Non-pigmented ciliary epithelial cell (primary cell): ENCODE measurements at regions not wholly inside any gene's neighbourhood (a gene's known extent, or its start where the extent isn't known, plus 50 kb on each side); places are given as distances from the start of the nearest gene placed in this dataset.
"Not testable (repeated sequence)": the region's sequence is repeated elsewhere in the genome, so short reads cannot be mapped to it uniquely, and the experiment has no call there.

ENCODE experiments used
- DNase-seq: peaks from one replicate; pipeline ENCODE4 v3.0.0-alpha.2; 2010; ENCODE audit warnings: low read depth

GRCh38 chr4:122973465-122973864, 51.1 kb upstream of the NUDT6 start:
- no peak for DNase-seq

DNA sequence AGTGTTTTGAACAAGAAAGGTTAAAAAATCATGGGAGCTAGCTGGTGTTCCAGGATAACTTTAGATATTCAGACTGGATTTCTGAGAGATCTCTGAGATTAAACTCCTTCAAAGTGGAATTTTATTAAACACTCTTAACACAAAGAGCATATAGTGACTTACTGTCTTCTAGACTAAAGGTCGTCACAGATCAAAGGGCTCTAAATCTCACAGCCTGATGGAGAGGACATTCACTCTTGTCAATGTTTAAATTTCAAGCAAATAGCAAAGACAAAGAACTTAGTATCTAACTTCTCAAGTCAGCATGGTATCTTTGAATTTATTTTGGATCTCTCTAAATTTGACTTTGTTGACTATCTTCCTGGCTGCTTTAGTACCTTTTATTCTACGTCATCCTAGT, 53.7 kb upstream of the NUDT6 start:
- no peak for DNase-seq

DNA sequence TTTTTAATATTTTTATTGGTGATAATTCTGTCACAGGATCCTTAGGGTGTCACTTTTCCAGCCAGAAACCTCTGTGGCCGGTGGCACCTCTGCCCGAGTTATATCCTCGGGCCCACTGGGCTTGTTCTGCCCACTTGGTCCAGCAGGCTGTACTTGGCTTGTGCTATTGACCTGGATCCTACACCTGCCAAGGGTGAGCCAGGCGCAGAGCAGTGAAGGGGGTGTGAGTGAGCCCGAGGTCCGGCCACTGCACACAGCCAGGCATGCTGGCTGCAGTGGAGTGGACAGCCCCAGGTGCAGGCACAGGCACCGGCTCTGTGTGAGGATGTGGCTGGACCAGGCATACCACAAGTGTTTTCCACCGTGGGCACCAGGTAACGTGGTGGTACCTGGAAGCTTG, 54.7 kb upstream of the NUDT6 start:
- DNase-seq = no peak

DNA sequence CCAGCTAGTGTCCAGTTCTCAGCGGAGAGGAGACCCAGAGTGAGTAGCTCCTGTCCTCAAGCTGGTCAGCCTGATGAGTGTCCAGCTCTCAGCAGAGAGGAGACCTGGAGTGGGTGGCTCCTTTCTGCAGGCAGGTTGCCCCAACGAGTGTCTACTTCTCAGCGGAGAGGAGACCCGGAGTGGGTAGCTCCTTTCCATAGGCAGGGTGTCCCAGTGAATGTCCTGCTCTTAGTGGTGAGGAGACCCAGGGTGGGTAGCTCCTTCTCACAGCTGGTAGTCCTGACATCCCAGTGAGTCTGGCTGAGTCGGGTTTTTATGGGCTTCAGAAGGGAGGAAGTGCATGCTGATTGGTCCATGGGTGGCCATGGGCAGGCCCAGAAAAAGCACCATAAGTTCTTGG, 55.7 kb upstream of the NUDT6 start:
- no peak for DNase-seq

DNA sequence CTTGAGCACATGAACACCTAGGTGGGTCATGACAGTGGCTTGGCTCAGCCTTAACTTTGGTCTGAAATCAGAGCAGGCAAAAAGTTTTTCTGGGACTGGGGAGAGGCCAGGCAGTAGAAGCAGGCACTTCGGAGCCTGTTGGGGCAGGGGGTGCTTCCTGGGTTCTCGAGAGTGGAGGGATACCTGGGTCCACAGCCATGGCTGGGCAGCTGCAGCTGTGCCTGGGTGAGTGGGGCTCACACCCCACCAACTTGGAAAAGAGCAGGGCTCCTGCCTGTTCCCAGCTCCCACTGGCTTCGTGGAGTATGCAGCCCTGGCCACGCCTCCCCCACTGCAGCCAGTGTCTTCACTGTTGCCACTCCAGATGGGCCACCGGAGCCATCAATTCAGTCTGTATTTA, 56.4 kb upstream of the NUDT6 start:
- DNase-seq = no peak

DNA sequence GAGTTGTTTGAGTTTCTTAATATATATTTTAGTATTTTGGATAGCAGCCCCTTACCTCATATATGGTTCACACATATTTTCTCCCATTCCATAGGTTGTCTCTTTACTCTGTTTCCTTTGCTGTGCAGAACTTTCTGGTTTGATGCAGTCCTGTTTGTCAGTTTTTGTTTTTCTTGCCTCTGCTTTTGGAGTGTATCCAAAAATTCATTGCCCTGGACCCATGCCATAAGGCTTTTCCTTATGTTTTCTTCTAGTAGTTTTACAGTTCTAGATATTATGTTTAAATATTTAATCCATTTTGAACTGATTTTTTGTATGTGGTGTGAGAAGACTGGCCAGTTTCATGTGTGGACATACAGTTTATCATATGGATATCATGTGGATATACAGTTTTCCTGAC, 58.5 kb upstream of the NUDT6 start:
- no peak for DNase-seq

GRCh38 chr4:122988696-122989095, 66.3 kb upstream of the NUDT6 start:
- no peak for DNase-seq

GRCh38 chr4:122990891-122991290, 68.5 kb upstream of the NUDT6 start:
- DNase-seq = no peak

DNA sequence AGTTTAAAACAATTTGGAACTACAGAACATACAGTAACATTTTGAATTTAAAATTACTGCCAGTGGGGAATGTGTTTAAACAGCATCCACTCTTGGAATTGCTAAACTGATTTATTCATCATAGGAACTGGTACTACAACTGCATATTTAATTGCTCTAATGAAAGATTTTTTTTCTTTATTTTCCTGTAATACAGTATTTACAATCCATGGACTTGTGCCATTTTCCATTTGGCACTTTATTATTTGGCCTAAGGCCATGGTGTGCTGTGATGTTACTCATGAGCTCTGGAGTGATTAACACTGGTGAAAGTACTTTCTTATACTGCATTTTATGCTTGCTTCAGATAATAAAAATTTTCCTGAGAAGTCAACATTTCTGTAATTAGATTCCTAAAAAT, 69.7 kb upstream of the NUDT6 start:
- DNase-seq = no peak

DNA sequence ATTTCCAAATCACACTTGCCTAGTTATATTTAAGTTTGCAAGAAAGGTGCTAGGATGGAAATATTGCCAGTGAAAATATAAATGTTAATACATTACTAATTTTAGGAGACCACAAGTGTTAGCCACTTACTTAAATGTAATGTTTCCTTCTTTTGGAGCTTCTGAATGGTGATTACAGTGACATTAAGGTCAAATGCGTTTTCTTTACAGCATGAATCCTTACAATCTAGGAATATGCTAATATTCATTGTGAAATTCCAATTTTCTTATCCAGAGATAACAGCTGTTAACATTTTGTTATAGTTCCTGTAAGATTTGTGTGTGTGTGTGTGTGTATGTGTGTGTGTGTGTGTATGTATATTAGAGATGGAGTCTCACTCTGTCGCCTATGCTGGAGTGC, 70.2 kb upstream of the NUDT6 start:
- no peak for DNase-seq

DNA sequence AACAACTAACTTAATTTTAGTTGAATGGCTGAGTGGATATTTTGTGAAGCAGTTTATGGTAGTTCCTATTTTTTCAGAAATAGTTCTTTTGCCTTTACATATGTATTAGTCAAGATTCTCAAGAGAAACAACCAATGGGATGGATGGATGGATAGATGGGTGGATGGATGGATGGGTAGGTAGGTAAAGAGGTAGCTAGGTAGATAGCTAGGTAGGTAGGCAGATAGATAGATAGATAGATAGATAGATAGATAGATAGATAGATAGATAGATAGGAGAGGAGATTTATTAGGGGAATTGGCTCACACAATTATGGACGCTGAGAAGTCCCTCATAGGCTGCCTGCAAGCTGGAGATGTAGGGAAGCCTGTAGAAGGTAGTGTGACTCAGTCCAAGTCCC, 74.0 kb upstream of the NUDT6 start:
- DNase-seq = no peak

DNA sequence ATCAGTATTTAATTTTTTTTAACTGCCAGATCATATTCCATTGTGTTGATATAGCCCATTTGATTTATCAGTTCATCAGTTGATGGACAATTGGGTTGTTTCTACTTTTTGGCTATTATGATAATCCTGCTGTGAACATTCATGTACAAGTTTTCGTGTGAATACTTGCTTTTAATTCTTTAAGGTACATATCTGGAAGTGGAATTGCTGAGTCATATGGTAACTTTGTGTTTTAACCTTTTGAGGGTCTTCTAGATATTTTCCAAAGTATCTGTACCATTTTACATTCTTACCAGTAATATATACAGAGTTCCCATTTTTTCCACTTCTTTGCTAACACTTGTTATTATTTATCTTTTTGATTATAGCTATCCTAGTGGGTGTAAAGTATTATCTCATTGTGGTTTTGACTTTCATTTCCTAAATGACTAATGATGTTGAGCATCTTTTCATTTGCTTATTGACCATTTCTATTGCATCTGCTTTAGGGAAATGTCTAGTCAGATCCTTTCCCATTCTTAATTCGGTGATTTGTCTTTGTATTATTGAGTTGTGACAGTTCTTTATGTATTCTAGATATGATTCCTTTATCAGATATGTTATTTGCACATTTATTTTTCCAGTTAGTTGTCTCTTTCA, 75.2 kb upstream of the NUDT6 start:
- DNase-seq = no peak

GRCh38 chr4:123004079-123004478, 81.7 kb upstream of the NUDT6 start:
- not testable (repeated sequence) for DNase-seq

- not testable (repeated sequence) for DNase-seq
Observed at GRCh38 chr4:123005126-123005525, 82.7 kb upstream of the NUDT6 start.

DNA sequence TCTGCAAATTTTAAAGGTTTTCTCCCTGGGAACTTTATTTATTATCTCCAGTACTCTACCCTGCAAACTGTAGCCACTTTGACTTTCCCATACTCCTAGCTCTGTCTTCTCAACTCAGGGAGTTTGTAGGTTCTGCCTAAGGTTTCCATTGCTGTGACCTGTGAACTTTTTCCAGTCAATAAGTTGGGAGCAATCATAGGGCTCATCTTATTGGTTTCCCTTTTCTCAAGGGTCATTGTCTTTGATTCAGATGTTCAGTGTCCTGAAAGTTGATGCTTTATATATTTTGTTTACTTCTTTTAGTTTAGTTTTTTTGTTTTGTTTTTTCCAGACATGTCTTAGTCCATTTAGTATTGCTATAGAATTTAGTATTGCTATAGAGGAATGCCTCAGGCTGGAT, 85.3 kb upstream of the NUDT6 start:
- DNase-seq = no peak

DNA sequence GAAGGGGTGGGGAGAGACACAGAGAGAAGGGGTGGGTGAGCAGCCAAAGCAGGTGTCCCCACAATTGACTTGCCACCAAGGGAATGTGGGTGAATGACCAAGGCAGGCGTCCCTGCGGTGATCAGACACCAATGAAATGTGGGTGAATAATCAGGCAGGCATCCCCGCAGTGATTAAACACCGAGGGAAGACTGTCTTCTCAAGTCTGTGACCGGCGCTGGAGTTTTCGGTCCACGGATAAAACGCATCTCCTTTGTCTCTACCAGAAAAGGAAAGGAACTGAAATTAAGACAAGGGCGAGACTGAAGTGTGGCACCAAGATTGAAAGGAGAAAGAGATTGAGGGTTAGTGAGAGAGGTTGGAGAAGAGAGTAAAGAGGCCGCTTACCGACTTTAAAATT, 90.0 kb upstream of the NUDT6 start:
- not testable (repeated sequence) for DNase-seq

- no peak for DNase-seq
Observed at GRCh38 chr4:123014038-123014437, 91.6 kb upstream of the NUDT6 start.

- DNase-seq = no peak
Observed at GRCh38 chr4:123017078-123017477, 94.7 kb upstream of the NUDT6 start.

- DNase-seq = no peak
Observed at GRCh38 chr4:123017636-123018395, 95.4 kb upstream of the NUDT6 start.

GRCh38 chr4:123018396-123018775, 96.0 kb upstream of the NUDT6 start:
- DNase-seq = no peak

GRCh38 chr4:123020285-123020684, 97.9 kb upstream of the NUDT6 start:
- DNase-seq = no peak

GRCh38 chr4:123023647-123024046, 101.2 kb upstream of the NUDT6 start:
- DNase-seq = no peak

DNA sequence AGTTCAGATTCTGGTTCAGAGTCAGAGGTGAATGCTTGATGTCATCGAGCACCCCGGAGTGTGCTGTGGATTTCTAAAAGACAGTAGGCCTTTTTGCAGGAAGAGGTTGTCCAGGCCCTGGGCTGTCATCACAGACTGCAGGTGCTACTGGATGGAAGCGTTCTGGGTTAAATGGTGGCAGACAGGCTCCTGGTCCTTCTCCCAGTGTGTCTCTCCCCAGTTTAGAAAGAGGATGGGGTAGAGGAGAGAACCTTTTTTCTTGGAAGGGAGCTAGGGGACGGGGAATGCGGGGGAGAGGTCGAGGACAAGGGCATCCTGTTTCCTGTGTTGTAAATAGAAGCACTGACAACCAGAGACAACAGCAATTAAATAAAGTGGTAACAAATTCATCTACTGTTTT, 102.3 kb upstream of the NUDT6 start:
- no peak for DNase-seq

DNA sequence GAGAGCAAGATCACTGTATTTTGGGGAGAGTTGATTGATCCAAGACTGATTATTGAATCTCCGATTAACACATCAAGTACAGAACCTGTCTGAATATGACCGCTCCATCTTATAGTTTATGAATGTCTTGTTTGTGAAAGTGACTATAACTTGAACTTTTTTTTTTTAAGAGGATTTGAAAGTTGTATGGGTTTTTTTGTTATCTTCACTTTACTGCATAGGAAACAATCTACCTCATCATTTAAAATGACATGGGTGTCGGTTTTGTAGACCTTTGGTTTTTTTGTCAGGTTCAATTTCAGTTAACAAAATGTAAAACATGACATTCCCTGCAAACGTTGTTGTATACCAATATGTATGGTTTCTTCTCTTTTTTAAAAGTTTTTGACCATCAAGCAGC, 103.0 kb upstream of the NUDT6 start:
- DNase-seq = no peak
